ENCODE measurements at regions not wholly inside any gene's neighbourhood (a gene's known extent, or its start where the extent isn't known, plus 50 kb on each side); places are given as distances from the start of the nearest gene placed in this dataset.

DNA sequence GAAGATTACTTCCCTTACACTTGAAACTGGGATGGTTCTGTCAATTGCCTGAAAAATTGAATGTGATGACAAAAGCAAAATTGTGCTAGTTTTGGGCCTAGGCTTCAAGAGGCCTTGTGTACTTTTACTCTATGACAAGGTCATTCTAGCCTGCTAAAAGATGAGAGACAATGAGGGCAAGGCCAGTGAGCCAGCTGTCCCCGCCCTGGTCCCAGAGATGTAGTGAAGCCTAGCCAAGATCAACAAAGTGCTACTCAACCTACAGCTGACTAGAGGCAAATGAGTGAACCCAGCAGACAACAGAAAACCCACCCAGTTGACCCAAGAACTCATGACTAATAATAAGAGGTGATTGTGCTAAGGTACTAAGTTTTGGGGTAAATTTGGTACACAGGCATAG, 248.7 kb downstream of the IL15 start:
- TF ChIP-seq, protein P1, sequence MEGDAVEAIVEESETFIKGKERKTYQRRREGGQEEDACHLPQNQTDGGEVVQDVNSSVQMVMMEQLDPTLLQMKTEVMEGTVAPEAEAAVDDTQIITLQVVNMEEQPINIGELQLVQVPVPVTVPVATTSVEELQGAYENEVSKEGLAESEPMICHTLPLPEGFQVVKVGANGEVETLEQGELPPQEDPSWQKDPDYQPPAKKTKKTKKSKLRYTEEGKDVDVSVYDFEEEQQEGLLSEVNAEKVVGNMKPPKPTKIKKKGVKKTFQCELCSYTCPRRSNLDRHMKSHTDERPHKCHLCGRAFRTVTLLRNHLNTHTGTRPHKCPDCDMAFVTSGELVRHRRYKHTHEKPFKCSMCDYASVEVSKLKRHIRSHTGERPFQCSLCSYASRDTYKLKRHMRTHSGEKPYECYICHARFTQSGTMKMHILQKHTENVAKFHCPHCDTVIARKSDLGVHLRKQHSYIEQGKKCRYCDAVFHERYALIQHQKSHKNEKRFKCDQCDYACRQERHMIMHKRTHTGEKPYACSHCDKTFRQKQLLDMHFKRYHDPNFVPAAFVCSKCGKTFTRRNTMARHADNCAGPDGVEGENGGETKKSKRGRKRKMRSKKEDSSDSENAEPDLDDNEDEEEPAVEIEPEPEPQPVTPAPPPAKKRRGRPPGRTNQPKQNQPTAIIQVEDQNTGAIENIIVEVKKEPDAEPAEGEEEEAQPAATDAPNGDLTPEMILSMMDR (IDR thresholded peaks at IDR 0.05) = no peak
- TF ChIP-seq POLR2A (IDR thresholded peaks at IDR 0.05) = no peak
